NCI-H748 (cell line): ENCODE measurements at regions not wholly inside any gene's neighbourhood (a gene's known extent, or its start where the extent isn't known, plus 50 kb on each side); places are given as distances from the start of the nearest gene placed in this dataset.
"Not testable (repeated sequence)": the region's sequence is repeated elsewhere in the genome, so short reads cannot be mapped to it uniquely, and the experiment has no call there.

Experiments used
- DNase-seq: peaks from one replicate; lab custom pipeline; 2025; ENCODE audit not compliant: unreplicated experiment; lab: John Stamatoyannopoulos, UW

GRCh38 chr18:25510096-25510495, 158.1 kb upstream of the ZNF521 start:
- DNase-seq = no peak

- peak; percentile 11 for DNase-seq
These were observed 151.7 kb upstream of the ZNF521 start for GRCh38 chr18:25503567-25504081.

- no peak for DNase-seq
These were observed 145.3 kb upstream of the ZNF521 start for GRCh38 chr18:25497151-25497794.

GRCh38 chr18:25496544-25496943, 144.6 kb upstream of the ZNF521 start:
- no peak for DNase-seq

GRCh38 chr18:25495606-25496005, 143.6 kb upstream of the ZNF521 start:
- DNase-seq = no peak

GRCh38 chr18:25494888-25495287, 142.9 kb upstream of the ZNF521 start:
- no peak for DNase-seq

GRCh38 chr18:25493401-25493800, 141.4 kb upstream of the ZNF521 start:
- DNase-seq = no peak

GRCh38 chr18:25490316-25490715, 138.3 kb upstream of the ZNF521 start:
- DNase-seq = no peak

GRCh38 chr18:25473008-25473407, 121.0 kb upstream of the ZNF521 start:
- no peak for DNase-seq

GRCh38 chr18:25470756-25471524, 119.0 kb upstream of the ZNF521 start:
- DNase-seq = not testable (repeated sequence)

GRCh38 chr18:25470062-25470461, 118.1 kb upstream of the ZNF521 start:
- DNase-seq = no peak

GRCh38 chr18:25469489-25469888, 117.5 kb upstream of the ZNF521 start:
- DNase-seq = no peak

- no peak for DNase-seq
These were observed 115.4 kb upstream of the ZNF521 start for GRCh38 chr18:25467226-25467987.

- no peak for DNase-seq
These were observed 113.3 kb upstream of the ZNF521 start for GRCh38 chr18:25465152-25465732.

GRCh38 chr18:25464227-25464626, 112.3 kb upstream of the ZNF521 start:
- DNase-seq = no peak

- no peak for DNase-seq
These were observed 111.8 kb upstream of the ZNF521 start for GRCh38 chr18:25463726-25464125.

GRCh38 chr18:25459814-25460213, 107.8 kb upstream of the ZNF521 start:
- DNase-seq = no peak

GRCh38 chr18:25457601-25458000, 105.6 kb upstream of the ZNF521 start:
- no peak for DNase-seq

- no peak for DNase-seq
These were observed 105.2 kb upstream of the ZNF521 start for GRCh38 chr18:25457126-25457525.

GRCh38 chr18:25456334-25457010, 104.5 kb upstream of the ZNF521 start:
- DNase-seq = no peak

GRCh38 chr18:25455646-25456045, 103.7 kb upstream of the ZNF521 start:
- no peak for DNase-seq
